Neuron (in vitro differentiated cells): ENCODE measurements at regions not wholly inside any gene's neighbourhood (a gene's known extent, or its start where the extent isn't known, plus 50 kb on each side); places are given as distances from the start of the nearest gene placed in this dataset.
"Not testable (repeated sequence)": the region's sequence is repeated elsewhere in the genome, so short reads cannot be mapped to it uniquely, and the experiment has no call there.

Source experiments
- H2AFZ ChIP-seq: one replicate; pipeline ENCODE4 v1.6.1; 2013; ENCODE audit warnings: low read depth, mild to moderate bottlenecking, inconsistent platforms, low read length, moderate library complexity
- H3K27me3 ChIP-seq: one replicate; pipeline ENCODE4 v1.6.1; 2013; ENCODE audit warnings: low read length; ENCODE audit not compliant: insufficient read depth
- H3K36me3 ChIP-seq: one replicate; pipeline ENCODE4 v1.6.1; 2013; ENCODE audit warnings: low read length; ENCODE audit not compliant: insufficient read depth
- H3K4me1 ChIP-seq: one replicate; pipeline ENCODE4 v1.6.1; 2013; ENCODE audit warnings: low read length; ENCODE audit not compliant: insufficient read depth
- H3K4me3 ChIP-seq: 2 replicates; pipeline ENCODE4 v1.5.1; 2013; ENCODE audit warnings: mild to moderate bottlenecking, low read length, moderate library complexity
- H3K9me3 ChIP-seq: one replicate; pipeline ENCODE4 v1.6.1; 2013; ENCODE audit warnings: low read length

GRCh38 chr1:204758601-204759000, 73.1 kb upstream of the LRRN2 start:
- Histone ChIP-seq H3K4me3 (no peak overlapping the region), H2AFZ (no peak overlapping the region), H3K4me1 (peaks cover under 1% of the 10 kb centered on the region), H3K27me3 (no peaks in the 10 kb centered on the region), H3K36me3 (no peaks in the 10 kb centered on the region), H3K9me3 (no peaks in the 10 kb centered on the region)

GRCh38 chr1:204760350-204760749, 74.8 kb upstream of the LRRN2 start:
- H2AFZ ChIP-seq = no peak overlapping the region
- H3K9me3 ChIP-seq = no peaks in the 10 kb centered on the region
- H3K4me1 ChIP-seq = peaks cover 4% of the 10 kb centered on the region
- no peak overlapping the region for H3K4me3 ChIP-seq
- H3K36me3 ChIP-seq = no peaks in the 10 kb centered on the region
- no peaks in the 10 kb centered on the region for H3K27me3 ChIP-seq

GRCh38 chr1:204760757-204761156, 75.2 kb upstream of the LRRN2 start:
- H3K27me3 ChIP-seq = peaks cover 2% of the 10 kb centered on the region
- no peak overlapping the region for H3K4me3 ChIP-seq
- no peak overlapping the region for H2AFZ ChIP-seq
- H3K36me3 ChIP-seq = no peaks in the 10 kb centered on the region
- no peaks in the 10 kb centered on the region for H3K9me3 ChIP-seq
- peaks cover 4% of the 10 kb centered on the region for H3K4me1 ChIP-seq

- Histone ChIP-seq H3K4me1 (peaks cover 4% of the 10 kb centered on the region), H2AFZ (no peak overlapping the region), H3K36me3 (no peaks in the 10 kb centered on the region), H3K4me3 (no peak overlapping the region), H3K27me3 (peaks cover 3% of the 10 kb centered on the region), H3K9me3 (no peaks in the 10 kb centered on the region)
These were observed 78.4 kb upstream of the LRRN2 start for GRCh38 chr1:204763773-204764427.

GRCh38 chr1:204769997-204770396, 84.5 kb upstream of the LRRN2 start:
- H3K4me3 ChIP-seq = no peak overlapping the region
- no peaks in the 10 kb centered on the region for H3K9me3 ChIP-seq
- no peaks in the 10 kb centered on the region for H3K36me3 ChIP-seq
- no peak overlapping the region for H2AFZ ChIP-seq
- H3K4me1 ChIP-seq = no peaks in the 10 kb centered on the region
- peaks cover 3% of the 10 kb centered on the region for H3K27me3 ChIP-seq

GRCh38 chr1:204771358-204771757, 85.8 kb upstream of the LRRN2 start:
- no peak overlapping the region for H2AFZ ChIP-seq
- no peak overlapping the region for H3K4me3 ChIP-seq
- H3K9me3 ChIP-seq = no peaks in the 10 kb centered on the region
- H3K4me1 ChIP-seq = no peaks in the 10 kb centered on the region
- H3K36me3 ChIP-seq = no peaks in the 10 kb centered on the region
- H3K27me3 ChIP-seq = no peaks in the 10 kb centered on the region

GRCh38 chr1:204773246-204773645, 87.7 kb upstream of the LRRN2 start:
- Histone ChIP-seq H3K9me3 (no peaks in the 10 kb centered on the region), H3K4me1 (no peaks in the 10 kb centered on the region), H3K27me3 (no peaks in the 10 kb centered on the region), H3K4me3 (no peak overlapping the region), H2AFZ (no peak overlapping the region), H3K36me3 (no peaks in the 10 kb centered on the region)

- Histone ChIP-seq H3K36me3 (no peaks in the 10 kb centered on the region), H3K4me1 (no peaks in the 10 kb centered on the region), H2AFZ (no peak overlapping the region), H3K4me3 (no peak overlapping the region), H3K9me3 (no peaks in the 10 kb centered on the region), H3K27me3 (no peaks in the 10 kb centered on the region)
These were observed 90.0 kb upstream of the LRRN2 start for GRCh38 chr1:204775546-204775945.

- Histone ChIP-seq H3K9me3 (no peaks in the 10 kb centered on the region), H2AFZ (no peak overlapping the region), H3K36me3 (no peaks in the 10 kb centered on the region), H3K4me3 (no peak overlapping the region), H3K4me1 (no peaks in the 10 kb centered on the region), H3K27me3 (no peaks in the 10 kb centered on the region)
These were observed 92.1 kb upstream of the LRRN2 start for GRCh38 chr1:204777591-204777990.

GRCh38 chr1:204780630-204781029, 90.0 kb upstream of the NFASC start:
- Histone ChIP-seq H3K27me3 (no peaks in the 10 kb centered on the region), H3K4me3 (no peak overlapping the region), H3K9me3 (no peaks in the 10 kb centered on the region), H3K4me1 (no peaks in the 10 kb centered on the region), H3K36me3 (no peaks in the 10 kb centered on the region), H2AFZ (no peak overlapping the region)

GRCh38 chr1:204782118-204782700, 88.5 kb upstream of the NFASC start:
- no peaks in the 10 kb centered on the region for H3K36me3 ChIP-seq
- no peaks in the 10 kb centered on the region for H3K9me3 ChIP-seq
- H3K4me3 ChIP-seq = no peak overlapping the region
- H3K27me3 ChIP-seq = no peaks in the 10 kb centered on the region
- no peaks in the 10 kb centered on the region for H3K4me1 ChIP-seq
- no peak overlapping the region for H2AFZ ChIP-seq

GRCh38 chr1:204785023-204785422, 85.6 kb upstream of the NFASC start:
- not testable (repeated sequence) for H2AFZ ChIP-seq, H3K4me3 ChIP-seq, H3K4me1 ChIP-seq, H3K27me3 ChIP-seq, H3K9me3 ChIP-seq, H3K36me3 ChIP-seq

GRCh38 chr1:204788470-204788869, 82.2 kb upstream of the NFASC start:
- no peak overlapping the region for H2AFZ ChIP-seq
- H3K36me3 ChIP-seq = no peaks in the 10 kb centered on the region
- no peak overlapping the region for H3K4me3 ChIP-seq
- H3K9me3 ChIP-seq = no peaks in the 10 kb centered on the region
- H3K4me1 ChIP-seq = no peaks in the 10 kb centered on the region
- H3K27me3 ChIP-seq = no peaks in the 10 kb centered on the region
